ENCODE measurements at regions not wholly inside any gene's neighbourhood (a gene's known extent, or its start where the extent isn't known, plus 50 kb on each side); places are given as distances from the start of the nearest gene placed in this dataset.

DNA sequence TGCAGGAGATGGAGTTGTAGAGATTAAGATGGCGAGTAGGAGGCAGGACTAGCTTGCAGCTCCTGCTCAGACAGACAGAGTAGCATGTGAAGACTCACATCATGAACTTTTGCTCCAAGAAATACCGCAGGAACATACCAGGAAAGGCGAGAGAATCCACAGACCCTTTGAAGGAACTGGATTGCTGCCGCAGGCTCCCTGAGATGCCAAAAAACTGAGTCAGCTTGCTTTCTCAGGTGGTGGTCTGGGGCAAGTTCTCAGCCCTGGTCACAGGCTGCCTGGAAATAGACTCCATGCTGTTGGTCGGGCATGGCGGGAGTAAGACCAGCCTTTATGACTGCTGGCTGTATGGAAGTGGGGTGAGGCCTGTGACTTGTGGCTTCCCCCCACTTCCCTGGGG lies 163.6 kb upstream of the NAV3 start (continued):
- TF ChIP-seq SMC3 (IDR thresholded peaks at IDR 0.05; ENCODE audit: low read depth, low read length) (no peak), RFX5 (IDR thresholded peaks at IDR 0.05; ENCODE audit: low read length) (no peak), RCOR1 (IDR thresholded peaks at IDR 0.05; ENCODE audit: low read length) (no peak), GATA2 (CRISPR knock-in tag; IDR thresholded peaks at IDR 0.05) (no peak)
- TF ChIP-seq, protein P1, sequence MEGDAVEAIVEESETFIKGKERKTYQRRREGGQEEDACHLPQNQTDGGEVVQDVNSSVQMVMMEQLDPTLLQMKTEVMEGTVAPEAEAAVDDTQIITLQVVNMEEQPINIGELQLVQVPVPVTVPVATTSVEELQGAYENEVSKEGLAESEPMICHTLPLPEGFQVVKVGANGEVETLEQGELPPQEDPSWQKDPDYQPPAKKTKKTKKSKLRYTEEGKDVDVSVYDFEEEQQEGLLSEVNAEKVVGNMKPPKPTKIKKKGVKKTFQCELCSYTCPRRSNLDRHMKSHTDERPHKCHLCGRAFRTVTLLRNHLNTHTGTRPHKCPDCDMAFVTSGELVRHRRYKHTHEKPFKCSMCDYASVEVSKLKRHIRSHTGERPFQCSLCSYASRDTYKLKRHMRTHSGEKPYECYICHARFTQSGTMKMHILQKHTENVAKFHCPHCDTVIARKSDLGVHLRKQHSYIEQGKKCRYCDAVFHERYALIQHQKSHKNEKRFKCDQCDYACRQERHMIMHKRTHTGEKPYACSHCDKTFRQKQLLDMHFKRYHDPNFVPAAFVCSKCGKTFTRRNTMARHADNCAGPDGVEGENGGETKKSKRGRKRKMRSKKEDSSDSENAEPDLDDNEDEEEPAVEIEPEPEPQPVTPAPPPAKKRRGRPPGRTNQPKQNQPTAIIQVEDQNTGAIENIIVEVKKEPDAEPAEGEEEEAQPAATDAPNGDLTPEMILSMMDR (IDR thresholded peaks at IDR 0.05): no peak
- TF ChIP-seq, protein P2, sequence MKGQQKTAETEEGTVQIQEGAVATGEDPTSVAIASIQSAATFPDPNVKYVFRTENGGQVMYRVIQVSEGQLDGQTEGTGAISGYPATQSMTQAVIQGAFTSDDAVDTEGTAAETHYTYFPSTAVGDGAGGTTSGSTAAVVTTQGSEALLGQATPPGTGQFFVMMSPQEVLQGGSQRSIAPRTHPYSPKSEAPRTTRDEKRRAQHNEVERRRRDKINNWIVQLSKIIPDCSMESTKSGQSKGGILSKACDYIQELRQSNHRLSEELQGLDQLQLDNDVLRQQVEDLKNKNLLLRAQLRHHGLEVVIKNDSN (IDR thresholded peaks at IDR 0.05; ENCODE audit: borderline replicate concordance, low read depth): no peak

DNA sequence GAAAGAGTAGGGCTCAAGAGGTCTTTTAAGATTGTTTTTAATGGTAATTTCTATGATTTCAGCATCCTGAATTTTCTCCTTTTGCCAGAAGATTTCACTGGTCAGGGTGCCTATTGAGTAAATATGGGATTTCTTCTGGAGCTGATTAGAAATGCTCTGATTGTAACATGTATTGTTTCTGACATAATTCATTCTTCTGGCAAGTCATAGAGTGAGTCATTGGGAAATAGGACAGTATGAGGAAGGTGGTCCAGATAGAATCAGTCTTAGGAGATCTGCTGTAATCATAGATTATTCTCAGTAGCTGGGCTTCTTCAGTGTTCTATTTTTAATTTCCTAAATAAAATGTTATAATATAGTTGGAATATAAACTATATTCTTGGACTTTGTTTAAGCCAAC lies 182.0 kb upstream of the NAV3 start:
- H2AFZ ChIP-seq (ENCODE audit: low read depth): no peak overlapping the region
- H3K27ac ChIP-seq (ENCODE audit: low read depth in 2 of 2, low read length in 1 of 2): peak overlapping the region; percentile 71 to 84; a peak in 3 of 4 replicates
- TF ChIP-seq FOXM1 (IDR thresholded peaks at IDR 0.05; ENCODE audit: low read depth) (0 out of 2 replicates have a peak, but pooled peaks have one; percentile 20), TEAD4 (IDR thresholded peaks at IDR 0.05; ENCODE audit: borderline replicate concordance, insufficient read depth) (0 out of 2 replicates have a peak, but pooled peaks have one; percentile 43), EP300 (IDR thresholded peaks at IDR 0.05; ENCODE audit: borderline replicate concordance in 1 of 2, low read depth in 1 of 2, low read length in 1 of 2) (peak in 1 of 2 experiments; percentile 79; a peak in 1 of 4 replicates), RAD21 (IDR thresholded peaks at IDR 0.05; ENCODE audit: low read length) (no peak), TCF12 (IDR thresholded peaks at IDR 0.05) (peak; percentile 88), FOSL2 (IDR thresholded peaks at IDR 0.05; ENCODE audit: borderline replicate concordance, low read depth) (peak; percentile 92; the same call in 1 of the 2 replicates), YY1 (IDR thresholded peaks at IDR 0.05; ENCODE audit: low read depth) (0 out of 2 replicates have a peak, but pooled peaks have one; percentile 17), POLR2AphosphoS5 (IDR thresholded peaks at IDR 0.05; ENCODE audit: low read depth, low read length) (peak; percentile 43; the same call in 1 of the 2 replicates), SIN3A (IDR thresholded peaks at IDR 0.05; ENCODE audit: borderline replicate concordance, low read depth, low read length) (no peak), NFIC (IDR thresholded peaks at IDR 0.05; ENCODE audit: borderline replicate concordance) (peak; percentile 77; the same call in 1 of the 2 replicates), JUND (IDR thresholded peaks at IDR 0.05) (peak; percentile 86)
- TF ChIP-seq, protein P3, sequence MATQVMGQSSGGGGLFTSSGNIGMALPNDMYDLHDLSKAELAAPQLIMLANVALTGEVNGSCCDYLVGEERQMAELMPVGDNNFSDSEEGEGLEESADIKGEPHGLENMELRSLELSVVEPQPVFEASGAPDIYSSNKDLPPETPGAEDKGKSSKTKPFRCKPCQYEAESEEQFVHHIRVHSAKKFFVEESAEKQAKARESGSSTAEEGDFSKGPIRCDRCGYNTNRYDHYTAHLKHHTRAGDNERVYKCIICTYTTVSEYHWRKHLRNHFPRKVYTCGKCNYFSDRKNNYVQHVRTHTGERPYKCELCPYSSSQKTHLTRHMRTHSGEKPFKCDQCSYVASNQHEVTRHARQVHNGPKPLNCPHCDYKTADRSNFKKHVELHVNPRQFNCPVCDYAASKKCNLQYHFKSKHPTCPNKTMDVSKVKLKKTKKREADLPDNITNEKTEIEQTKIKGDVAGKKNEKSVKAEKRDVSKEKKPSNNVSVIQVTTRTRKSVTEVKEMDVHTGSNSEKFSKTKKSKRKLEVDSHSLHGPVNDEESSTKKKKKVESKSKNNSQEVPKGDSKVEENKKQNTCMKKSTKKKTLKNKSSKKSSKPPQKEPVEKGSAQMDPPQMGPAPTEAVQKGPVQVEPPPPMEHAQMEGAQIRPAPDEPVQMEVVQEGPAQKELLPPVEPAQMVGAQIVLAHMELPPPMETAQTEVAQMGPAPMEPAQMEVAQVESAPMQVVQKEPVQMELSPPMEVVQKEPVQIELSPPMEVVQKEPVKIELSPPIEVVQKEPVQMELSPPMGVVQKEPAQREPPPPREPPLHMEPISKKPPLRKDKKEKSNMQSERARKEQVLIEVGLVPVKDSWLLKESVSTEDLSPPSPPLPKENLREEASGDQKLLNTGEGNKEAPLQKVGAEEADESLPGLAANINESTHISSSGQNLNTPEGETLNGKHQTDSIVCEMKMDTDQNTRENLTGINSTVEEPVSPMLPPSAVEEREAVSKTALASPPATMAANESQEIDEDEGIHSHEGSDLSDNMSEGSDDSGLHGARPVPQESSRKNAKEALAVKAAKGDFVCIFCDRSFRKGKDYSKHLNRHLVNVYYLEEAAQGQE (IDR thresholded peaks at IDR 0.05; ENCODE audit: low read depth, low read length): no peak
- TF ChIP-seq, protein P4, sequence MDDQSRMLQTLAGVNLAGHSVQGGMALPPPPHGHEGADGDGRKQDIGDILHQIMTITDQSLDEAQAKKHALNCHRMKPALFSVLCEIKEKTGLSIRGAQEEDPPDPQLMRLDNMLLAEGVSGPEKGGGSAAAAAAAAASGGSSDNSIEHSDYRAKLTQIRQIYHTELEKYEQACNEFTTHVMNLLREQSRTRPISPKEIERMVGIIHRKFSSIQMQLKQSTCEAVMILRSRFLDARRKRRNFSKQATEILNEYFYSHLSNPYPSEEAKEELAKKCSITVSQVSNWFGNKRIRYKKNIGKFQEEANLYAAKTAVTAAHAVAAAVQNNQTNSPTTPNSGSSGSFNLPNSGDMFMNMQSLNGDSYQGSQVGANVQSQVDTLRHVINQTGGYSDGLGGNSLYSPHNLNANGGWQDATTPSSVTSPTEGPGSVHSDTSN (IDR thresholded peaks at IDR 0.05): peak; percentile 93
- H3K9ac ChIP-seq: no peak overlapping the region; the same call in 1 of the 2 replicates
- no peak overlapping the region for H3K4me3 ChIP-seq (ENCODE audit: low read depth in 2 of 2, low read length in 1 of 2)
- H3K79me2 ChIP-seq (ENCODE audit: insufficient read depth): no peaks in the 10 kb centered on the region
- H3K9me3 ChIP-seq: no peaks in the 10 kb centered on the region
- no peaks in the 10 kb centered on the region for H4K20me1 ChIP-seq (ENCODE audit: insufficient read depth)
- no peaks in the 10 kb centered on the region for H3K27me3 ChIP-seq (ENCODE audit: insufficient read depth)
- no peaks in the 10 kb centered on the region for H3K9me2 ChIP-seq
- ChIA-PET POLR2A (no interaction called here), CTCF (interaction anchor here (1.4 kb wide), 1 partner anchor 37 kb away, joined by 7 read pairs; no protein-coding TSS in a partner anchor)
- peaks cover 16% of the 10 kb centered on the region for H3F3A ChIP-seq (replicated peaks; ENCODE audit: insufficient read depth)
- H3K4me1 ChIP-seq (ENCODE audit: control insufficient read depth in 1 of 2, insufficient read depth in 2 of 2, low read depth in 1 of 2, low read length in 1 of 2): no peaks in the 10 kb centered on the region; a peak in 1 of 4 replicates
- peak overlapping the region; percentile 1; the same call in 1 of the 2 replicates for H3K4me2 ChIP-seq
- no peak for DNase-seq
- no peaks in the 10 kb centered on the region for H3K36me3 ChIP-seq (replicated peaks in 1 of 2; ENCODE audit: control insufficient read depth in 1 of 2, insufficient read depth in 2 of 2, low read length in 1 of 2)
